ENCODE measurements at regions not wholly inside any gene's neighbourhood (a gene's known extent, or its start where the extent isn't known, plus 50 kb on each side); places are given as distances from the start of the nearest gene placed in this dataset.
A peak's percentile ranks its signal among the peaks of the same experiment; 100 is the strongest.

DNA sequence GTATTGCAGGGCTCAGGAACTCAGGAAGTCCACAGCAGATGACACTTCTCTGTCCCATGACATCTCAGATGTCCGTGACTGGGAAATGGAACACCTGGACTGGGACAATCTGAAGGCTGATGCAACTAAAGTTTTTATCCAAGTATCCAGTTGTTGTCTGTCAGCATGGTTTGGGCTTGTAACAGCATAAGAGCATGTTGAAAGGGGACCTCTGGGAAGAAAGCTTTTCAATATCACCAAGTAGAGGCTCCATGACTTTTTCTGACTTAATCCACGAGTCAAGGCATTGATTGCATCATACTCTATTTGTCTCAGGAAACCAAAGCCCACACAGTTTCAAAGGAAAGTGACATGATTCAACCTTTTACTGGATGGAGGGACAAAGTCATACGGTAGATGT, 807.7 kb downstream of the MTRR start:
- Histone ChIP-seq H3K27me3 (no peaks in the 10 kb centered on the region), H3K36me3 (no peaks in the 10 kb centered on the region), H3K27ac (no peak overlapping the region), H3K4me1 (no peaks in the 10 kb centered on the region), H3K9me3 (peaks cover 0 to 3% (median 0%) of the 10 kb centered on the region in 3 donors), H3K4me3 (no peak overlapping the region)
- TF ChIP-seq, protein P1, sequence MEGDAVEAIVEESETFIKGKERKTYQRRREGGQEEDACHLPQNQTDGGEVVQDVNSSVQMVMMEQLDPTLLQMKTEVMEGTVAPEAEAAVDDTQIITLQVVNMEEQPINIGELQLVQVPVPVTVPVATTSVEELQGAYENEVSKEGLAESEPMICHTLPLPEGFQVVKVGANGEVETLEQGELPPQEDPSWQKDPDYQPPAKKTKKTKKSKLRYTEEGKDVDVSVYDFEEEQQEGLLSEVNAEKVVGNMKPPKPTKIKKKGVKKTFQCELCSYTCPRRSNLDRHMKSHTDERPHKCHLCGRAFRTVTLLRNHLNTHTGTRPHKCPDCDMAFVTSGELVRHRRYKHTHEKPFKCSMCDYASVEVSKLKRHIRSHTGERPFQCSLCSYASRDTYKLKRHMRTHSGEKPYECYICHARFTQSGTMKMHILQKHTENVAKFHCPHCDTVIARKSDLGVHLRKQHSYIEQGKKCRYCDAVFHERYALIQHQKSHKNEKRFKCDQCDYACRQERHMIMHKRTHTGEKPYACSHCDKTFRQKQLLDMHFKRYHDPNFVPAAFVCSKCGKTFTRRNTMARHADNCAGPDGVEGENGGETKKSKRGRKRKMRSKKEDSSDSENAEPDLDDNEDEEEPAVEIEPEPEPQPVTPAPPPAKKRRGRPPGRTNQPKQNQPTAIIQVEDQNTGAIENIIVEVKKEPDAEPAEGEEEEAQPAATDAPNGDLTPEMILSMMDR (IDR thresholded peaks at IDR 0.05) = no peak
- no peak for DNase-seq
- intact Hi-C loops (cut with DNase I; ENCODE audit: low total_unique reads) = no loop called here

DNA sequence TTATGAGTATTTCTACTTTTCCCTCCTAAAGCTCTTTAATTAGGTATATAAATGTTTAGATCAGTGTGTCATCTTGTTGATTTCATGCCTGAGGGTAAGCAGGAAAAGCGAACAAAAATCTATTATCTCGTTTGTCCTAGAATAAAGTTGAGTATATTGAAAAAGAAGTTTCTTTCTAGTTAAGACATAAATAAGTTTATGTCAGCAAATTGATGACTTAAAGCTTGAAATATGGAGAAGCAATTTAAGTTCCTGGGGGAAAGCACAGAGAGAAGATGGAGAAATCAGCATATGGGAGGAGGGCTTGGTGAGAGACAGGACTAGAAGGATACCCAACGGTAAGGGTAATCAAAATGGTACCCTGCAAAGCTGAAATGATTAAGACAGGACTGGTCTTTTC, 813.4 kb downstream of the MTRR start:
- intact Hi-C loops (cut with DNase I; ENCODE audit: low total_unique reads) = no loop called here
- TF ChIP-seq, protein P1 (IDR thresholded peaks at IDR 0.05) = no peak
- H3K4me1 ChIP-seq = peaks cover 0 to 18% (median 3%) of the 10 kb centered on the region in 4 donors
- no peak overlapping the region for H3K4me3 ChIP-seq
- H3K36me3 ChIP-seq = no peaks in the 10 kb centered on the region
- peaks cover 0 to 3% (median 0%) of the 10 kb centered on the region in 3 donors for H3K9me3 ChIP-seq
- no peak overlapping the region for H3K27ac ChIP-seq
- no peaks in the 10 kb centered on the region for H3K27me3 ChIP-seq
- no peak for DNase-seq

DNA sequence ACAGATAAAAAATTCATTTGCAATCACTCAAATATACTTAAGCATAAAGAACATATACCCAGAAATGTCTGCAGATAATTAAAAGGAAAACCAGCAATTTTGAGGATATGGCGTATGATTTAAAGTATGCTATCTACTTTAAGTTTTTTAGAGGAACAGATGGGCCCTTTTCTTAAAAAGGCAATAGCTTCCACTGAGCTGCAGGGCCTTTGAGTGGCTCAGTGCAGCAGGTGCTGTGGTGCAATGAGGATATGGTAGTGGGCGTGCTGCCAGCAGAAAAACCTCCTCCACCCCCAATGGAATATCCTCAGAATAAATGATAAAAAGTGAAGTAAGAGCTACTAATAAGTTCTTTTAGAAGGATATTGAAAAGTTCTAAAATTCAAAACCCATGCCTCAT, 814.5 kb downstream of the MTRR start:
- TF ChIP-seq, protein P1 (IDR thresholded peaks at IDR 0.05) = no peak
- no peak for DNase-seq
- intact Hi-C loops (cut with DNase I; ENCODE audit: low total_unique reads) = no loop called here

DNA sequence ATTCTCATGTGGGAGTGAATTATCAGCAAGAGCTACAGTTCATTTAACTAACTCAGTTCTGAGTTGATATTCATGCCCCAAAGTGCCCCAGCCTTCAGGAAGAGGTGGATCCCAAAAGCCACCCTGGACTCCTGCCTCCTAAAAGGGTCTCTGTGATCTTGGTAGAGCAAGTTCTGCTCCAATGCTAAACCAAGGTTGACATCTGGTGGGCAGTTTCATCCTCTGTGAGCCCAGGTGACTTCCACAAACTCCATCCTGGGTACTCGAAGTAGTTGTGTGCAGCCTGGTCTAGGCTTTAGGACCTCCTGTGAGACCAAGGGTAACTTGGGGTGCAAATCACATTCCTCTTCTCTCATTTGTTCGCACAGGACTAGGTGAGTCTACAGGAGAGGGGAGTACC, 816.8 kb downstream of the MTRR start:
- intact Hi-C loops (cut with DNase I; ENCODE audit: low total_unique reads) = no loop called here
- H3K27me3 ChIP-seq = no peaks in the 10 kb centered on the region
- TF ChIP-seq, protein P1 (IDR thresholded peaks at IDR 0.05) = no peak
- peak overlapping the region; percentile 41 to 47 for H3K27ac ChIP-seq
- H3K36me3 ChIP-seq = no peaks in the 10 kb centered on the region
- H3K4me1 ChIP-seq = peaks cover 0 to 18% (median 3%) of the 10 kb centered on the region in 4 donors
- no peaks in the 10 kb centered on the region for H3K9me3 ChIP-seq
- DNase-seq = no peak
- peak overlapping the region in 1 of 2 donors; percentile 26 for H3K4me3 ChIP-seq

More for the DNA sequence above, 814.5 kb downstream of the MTRR start:
- no peaks in the 10 kb centered on the region for H3K27me3 ChIP-seq
- H3K36me3 ChIP-seq = no peaks in the 10 kb centered on the region
- no peak overlapping the region for H3K27ac ChIP-seq
- H3K4me1 ChIP-seq = peaks cover 0 to 18% (median 3%) of the 10 kb centered on the region in 4 donors
- peaks cover 0 to 3% (median 0%) of the 10 kb centered on the region in 3 donors for H3K9me3 ChIP-seq
- H3K4me3 ChIP-seq = no peak overlapping the region

DNA sequence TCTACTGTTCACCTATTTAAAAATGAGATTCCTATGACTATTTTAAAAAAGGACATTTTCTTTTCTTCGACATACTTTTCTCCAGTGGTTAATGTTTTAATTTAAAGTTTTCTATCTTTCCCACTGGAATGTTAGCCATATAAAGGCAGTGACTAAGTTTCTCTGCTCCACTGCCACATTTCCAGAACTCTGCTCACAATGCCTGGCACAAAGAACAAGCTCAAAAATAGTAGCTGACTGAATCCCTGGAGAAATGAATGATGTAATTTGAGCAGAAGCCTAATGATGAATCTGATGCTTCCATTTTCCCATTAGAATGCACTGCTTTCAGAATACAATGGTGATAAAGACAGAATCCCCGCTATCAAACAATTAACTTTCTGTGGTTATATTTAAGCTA, 817.8 kb downstream of the MTRR start:
- Histone ChIP-seq H3K4me3 (peak overlapping the region; percentile 26 to 33), H3K27ac (peak overlapping the region; percentile 41 to 47), H3K27me3 (no peaks in the 10 kb centered on the region), H3K9me3 (no peaks in the 10 kb centered on the region), H3K36me3 (no peaks in the 10 kb centered on the region), H3K4me1 (peaks cover 0 to 18% (median 3%) of the 10 kb centered on the region in 4 donors)
- TF ChIP-seq, protein P1 (IDR thresholded peaks at IDR 0.05) = no peak
- intact Hi-C loops (cut with DNase I; ENCODE audit: low total_unique reads) = no loop called here
- no peak for DNase-seq

DNA sequence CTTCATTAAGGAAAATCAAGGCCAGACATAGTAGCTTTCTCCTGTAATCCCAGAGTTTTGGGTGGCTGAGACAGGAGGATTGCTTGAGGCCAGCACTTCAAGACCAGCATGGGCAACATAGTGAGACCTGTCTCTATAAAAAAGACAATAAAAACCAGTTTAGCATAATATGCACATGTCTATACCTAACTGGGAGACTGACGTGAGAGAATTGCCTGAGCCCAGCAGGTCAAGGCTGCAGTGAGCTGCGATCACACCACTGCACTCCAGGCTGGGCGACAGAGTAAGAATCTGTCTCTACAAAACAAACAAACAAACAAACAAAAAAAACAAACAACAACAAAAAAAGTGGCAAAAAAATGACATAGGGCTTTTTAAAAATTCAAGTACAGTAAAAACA, 820.8 kb downstream of the MTRR start:
- no peaks in the 10 kb centered on the region for H3K36me3 ChIP-seq

More for the DNA sequence above, 820.8 kb downstream of the MTRR start:
- no peaks in the 10 kb centered on the region for H3K9me3 ChIP-seq
- DNase-seq = no peak
- H3K27ac ChIP-seq = no peak overlapping the region
- H3K4me3 ChIP-seq = no peak overlapping the region
- peaks cover 0 to 18% (median 3%) of the 10 kb centered on the region in 4 donors for H3K4me1 ChIP-seq
- intact Hi-C loops (cut with DNase I; ENCODE audit: low total_unique reads) = no loop called here
- H3K27me3 ChIP-seq = no peaks in the 10 kb centered on the region
- TF ChIP-seq, protein P1 (IDR thresholded peaks at IDR 0.05) = no peak

Measured in tibial artery (tissue), 4 donors.